ENCODE measurements at regions not wholly inside any gene's neighbourhood (a gene's known extent, or its start where the extent isn't known, plus 50 kb on each side); places are given as distances from the start of the nearest gene placed in this dataset.

DNA sequence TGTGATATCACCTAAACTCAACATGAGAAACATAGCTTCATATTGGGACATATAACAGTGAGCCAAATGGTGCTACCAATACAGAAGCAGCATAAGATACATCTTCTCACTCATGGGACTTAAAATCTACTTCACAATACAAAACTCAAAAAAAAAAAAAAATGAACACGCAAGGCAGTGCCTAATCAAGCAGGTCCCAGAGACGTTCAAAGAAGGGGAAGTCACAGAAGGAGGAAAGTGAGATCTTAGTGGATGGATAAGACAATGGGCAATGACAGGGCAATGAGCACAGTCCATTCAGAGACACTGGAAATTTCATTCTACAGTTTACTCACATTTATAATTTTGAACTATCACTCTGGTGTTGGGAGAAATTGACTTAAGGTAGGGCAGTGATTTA is 88.3 kb downstream of the FAM50B start:
- no peak overlapping the region for H2BK120ac ChIP-seq (ENCODE audit: low read depth, low read length)
- no peaks in the 10 kb centered on the region for H3K9me1 ChIP-seq (ENCODE audit: insufficient read depth, low read length)
- no CpG with 5 or more reads among the region's 2 CpGs for WGBS, 2 experiments (ENCODE audit: extremely low coverage in 2 of 2, insufficient read length in 1 of 2)
- no peak overlapping the region for H3K9ac ChIP-seq (ENCODE audit: low read depth, low read length)
- no peak overlapping the region for H2BK5ac ChIP-seq (ENCODE audit: low read depth, low read length, poor library complexity, severe bottlenecking)
- no peaks in the 10 kb centered on the region for H3K79me1 ChIP-seq (ENCODE audit: low read depth in 1 of 2, low read length in 2 of 2)
- no peak overlapping the region for H3K4me3 ChIP-seq (ENCODE audit: insufficient read depth, low read depth, low read length)
- H4K91ac ChIP-seq (ENCODE audit: insufficient read depth, low read depth, low read length) = no peak overlapping the region
- intact Hi-C loops (cut with micrococcal nuclease) (no loop called here), dilution Hi-C loops (cut with HindIII; ENCODE audit: low sequenced_read_pairs, unreplicated experiment) (no loop called here), in situ Hi-C loops (cut with MboI; ENCODE audit: low sequenced_read_pairs) (no loop called here)
- H2BK15ac ChIP-seq (ENCODE audit: low read depth, low read length) = no peak overlapping the region
- no peak overlapping the region for H3K56ac ChIP-seq (ENCODE audit: extremely low read depth, insufficient read depth, low read length)
- ChIA-PET CTCF (interaction anchor here (1.1 kb wide), 1 partner anchor 88 kb away, joined by 3 read pairs; the partner anchor contains the start of gene FAM50B), POLR2A (ENCODE audit: unreplicated experiment) (no interaction called here)
- no peak for TF ChIP-seq RCOR1 (IDR thresholded peaks at IDR 0.05; ENCODE audit: insufficient replicate concordance, low read length)
- no peak for TF ChIP-seq BHLHE40 (IDR thresholded peaks at IDR 0.05; ENCODE audit: low read depth, low read length)
- TF ChIP-seq, protein P1, sequence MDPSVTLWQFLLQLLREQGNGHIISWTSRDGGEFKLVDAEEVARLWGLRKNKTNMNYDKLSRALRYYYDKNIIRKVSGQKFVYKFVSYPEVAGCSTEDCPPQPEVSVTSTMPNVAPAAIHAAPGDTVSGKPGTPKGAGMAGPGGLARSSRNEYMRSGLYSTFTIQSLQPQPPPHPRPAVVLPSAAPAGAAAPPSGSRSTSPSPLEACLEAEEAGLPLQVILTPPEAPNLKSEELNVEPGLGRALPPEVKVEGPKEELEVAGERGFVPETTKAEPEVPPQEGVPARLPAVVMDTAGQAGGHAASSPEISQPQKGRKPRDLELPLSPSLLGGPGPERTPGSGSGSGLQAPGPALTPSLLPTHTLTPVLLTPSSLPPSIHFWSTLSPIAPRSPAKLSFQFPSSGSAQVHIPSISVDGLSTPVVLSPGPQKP (IDR thresholded peaks at IDR 0.05; ENCODE audit: borderline replicate concordance, low read depth, low read length) = no peak
- no peak for TF ChIP-seq MAFK (IDR thresholded peaks at IDR 0.05; ENCODE audit: low read depth, low read length)
- TF ChIP-seq NFE2L2 (IDR thresholded peaks at IDR 0.05; ENCODE audit: low read depth, low read length) = no peak
- TF ChIP-seq, protein P2, sequence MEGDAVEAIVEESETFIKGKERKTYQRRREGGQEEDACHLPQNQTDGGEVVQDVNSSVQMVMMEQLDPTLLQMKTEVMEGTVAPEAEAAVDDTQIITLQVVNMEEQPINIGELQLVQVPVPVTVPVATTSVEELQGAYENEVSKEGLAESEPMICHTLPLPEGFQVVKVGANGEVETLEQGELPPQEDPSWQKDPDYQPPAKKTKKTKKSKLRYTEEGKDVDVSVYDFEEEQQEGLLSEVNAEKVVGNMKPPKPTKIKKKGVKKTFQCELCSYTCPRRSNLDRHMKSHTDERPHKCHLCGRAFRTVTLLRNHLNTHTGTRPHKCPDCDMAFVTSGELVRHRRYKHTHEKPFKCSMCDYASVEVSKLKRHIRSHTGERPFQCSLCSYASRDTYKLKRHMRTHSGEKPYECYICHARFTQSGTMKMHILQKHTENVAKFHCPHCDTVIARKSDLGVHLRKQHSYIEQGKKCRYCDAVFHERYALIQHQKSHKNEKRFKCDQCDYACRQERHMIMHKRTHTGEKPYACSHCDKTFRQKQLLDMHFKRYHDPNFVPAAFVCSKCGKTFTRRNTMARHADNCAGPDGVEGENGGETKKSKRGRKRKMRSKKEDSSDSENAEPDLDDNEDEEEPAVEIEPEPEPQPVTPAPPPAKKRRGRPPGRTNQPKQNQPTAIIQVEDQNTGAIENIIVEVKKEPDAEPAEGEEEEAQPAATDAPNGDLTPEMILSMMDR (conservative IDR thresholded peaks at IDR 0.05; ENCODE audit: low read depth, low read length) = no peak
- TF ChIP-seq SMC3 (IDR thresholded peaks at IDR 0.05; ENCODE audit: low read depth, low read length) = no peak
- TF ChIP-seq FOS (IDR thresholded peaks at IDR 0.05; ENCODE audit: low read depth, low read length) = no peak
- TF ChIP-seq MAZ (IDR thresholded peaks at IDR 0.05; ENCODE audit: borderline replicate concordance, low read depth, low read length) = no peak
- no peak for TF ChIP-seq CEBPB (IDR thresholded peaks at IDR 0.05; ENCODE audit: low read depth, low read length)
- no peak for TF ChIP-seq CHD1 (IDR thresholded peaks at IDR 0.05; ENCODE audit: low read depth, low read length)
- no peak for TF ChIP-seq RFX5 (IDR thresholded peaks at IDR 0.05; ENCODE audit: low read depth, low read length)
- TF ChIP-seq, protein P3, sequence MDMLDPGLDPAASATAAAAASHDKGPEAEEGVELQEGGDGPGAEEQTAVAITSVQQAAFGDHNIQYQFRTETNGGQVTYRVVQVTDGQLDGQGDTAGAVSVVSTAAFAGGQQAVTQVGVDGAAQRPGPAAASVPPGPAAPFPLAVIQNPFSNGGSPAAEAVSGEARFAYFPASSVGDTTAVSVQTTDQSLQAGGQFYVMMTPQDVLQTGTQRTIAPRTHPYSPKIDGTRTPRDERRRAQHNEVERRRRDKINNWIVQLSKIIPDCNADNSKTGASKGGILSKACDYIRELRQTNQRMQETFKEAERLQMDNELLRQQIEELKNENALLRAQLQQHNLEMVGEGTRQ (IDR thresholded peaks at IDR 0.05; ENCODE audit: low read depth, low read length) = no peak
- H3K18ac ChIP-seq (ENCODE audit: low read depth, low read length) = no peak overlapping the region
- H3K4me2 ChIP-seq (ENCODE audit: low read depth, low read length) = no peak overlapping the region
- no peak overlapping the region; the same call in 1 of the 2 replicates for H2AK5ac ChIP-seq (ENCODE audit: low read depth, low read length)
- H2BK20ac ChIP-seq (ENCODE audit: low read depth, low read length) = no peak overlapping the region
- H3K9me3 ChIP-seq (ENCODE audit: control insufficient read depth, insufficient read depth, low read length) = no peaks in the 10 kb centered on the region
- H3K23ac ChIP-seq (ENCODE audit: low read depth, low read length) = no peak overlapping the region
- H4K8ac ChIP-seq (ENCODE audit: low read depth in 2 of 2, low read length in 2 of 2) = no peak overlapping the region
- no peak for ATAC-seq (ENCODE audit: low read depth)
- no TSS peak for BruUV-seq (replicated peaks)
- no peak overlapping the region for H3K14ac ChIP-seq (replicated peaks; ENCODE audit: low read depth, low read length)
- no peak overlapping the region for H2AK9ac ChIP-seq (replicated peaks; ENCODE audit: low read depth, low read length, poor library complexity)
- H3K36me3 ChIP-seq (ENCODE audit: control insufficient read depth, insufficient read depth, low read length) = no peaks in the 10 kb centered on the region
- peaks cover 3% of the 10 kb centered on the region; the same call in 1 of the 2 replicates for H3K4me1 ChIP-seq (ENCODE audit: control insufficient read depth, insufficient read depth, low read length)
- no peak overlapping the region for H2AFZ ChIP-seq (replicated peaks; ENCODE audit: low read length, poor library complexity)
- H4K20me1 ChIP-seq (ENCODE audit: insufficient read depth, low read length) = no peaks in the 10 kb centered on the region
- no peak overlapping the region for H4K5ac ChIP-seq (ENCODE audit: low read depth, low read length)
- peaks cover 3% of the 10 kb centered on the region; the same call in 1 of the 2 replicates for H3K27me3 ChIP-seq (ENCODE audit: control insufficient read depth, insufficient read depth, low read length)
- DNase-seq = no peak
- no peak overlapping the region for H3K4ac ChIP-seq (ENCODE audit: low read depth, low read length)
- H3K27ac ChIP-seq (ENCODE audit: insufficient read depth, low read length) = no peak overlapping the region

All from IMR-90 (cell line).